Sigmoid colon (tissue), 6 donors: ENCODE measurements at regions not wholly inside any gene's neighbourhood (a gene's known extent, or its start where the extent isn't known, plus 50 kb on each side); places are given as distances from the start of the nearest gene placed in this dataset.
"Not testable (repeated sequence)": the region's sequence is repeated elsewhere in the genome, so short reads cannot be mapped to it uniquely, and the experiment has no call there.

ENCODE experiments used
- DNase-seq: peaks from one replicate; pipeline ENCODE4 v3.0.0-alpha.2; 2019
- H3K27ac ChIP-seq, 4 donors: fragments of 200-600 bp; sonication (generic); one replicate each; pipeline ENCODE4 v1.5.1; 2016 to 2019; ENCODE audit warnings: mild to moderate bottlenecking in 1 of 4
- H3K27me3 ChIP-seq, 3 donors: fragments of 200-600 bp; sonication (generic); one replicate each; pipeline ENCODE4 v1.5.1; 2019; ENCODE audit warnings: mild to moderate bottlenecking in 1 of 3
- H3K36me3 ChIP-seq, 4 donors: fragments of 200-600 bp; sonication (generic); one replicate each; pipeline ENCODE4 v1.5.1; 2016 to 2019
- H3K4me1 ChIP-seq, 4 donors: fragments of 200-600 bp; sonication (generic); one replicate each; pipeline ENCODE4 v1.5.1; 2017 to 2019
- H3K4me3 ChIP-seq, 4 donors: fragments of 200-600 bp; sonication (generic); one replicate each; pipeline ENCODE4 v1.5.1; 2017 to 2019; ENCODE audit warnings: mild to moderate bottlenecking in 2 of 4, moderate library complexity in 1 of 4
- H3K9me3 ChIP-seq, 4 donors: fragments of 200-600 bp in 3 of 4; sonication (generic) in 3 of 4; one replicate each; pipeline versions ENCODE4 v1.5.1 to v1.6.1; 2013 to 2019
- CTCF ChIP-seq, 4 experiments: fragments of 450-650 bp in 3 of 4; fragments of 200-600 bp in 1 of 4; IDR thresholded peaks; one replicate each; pipeline ENCODE4 v1.5.1; 2016 to 2019; ENCODE audit warnings: antibody characterized with exemption in 4 of 4, mild to moderate bottlenecking in 3 of 4, moderate library complexity in 2 of 4
- EP300 ChIP-seq, 4 donors: sonication (generic); formaldehyde crosslinking; IDR thresholded peaks; one replicate each; pipeline ENCODE4 v1.6.1; 2017; ENCODE audit warnings: antibody characterized with exemption in 4 of 4
- POLR2A ChIP-seq, 2 donors: fragments of 450-650 bp; IDR thresholded peaks; one replicate each; pipeline ENCODE4 v1.6.1; 2016; ENCODE audit warnings: antibody characterized with exemption in 2 of 2, mild to moderate bottlenecking in 2 of 2, moderate library complexity in 2 of 2
- POLR2AphosphoS5 ChIP-seq, 4 donors: sonication (generic); formaldehyde crosslinking; IDR thresholded peaks; one replicate each; pipeline ENCODE4 v1.6.1; 2017; ENCODE audit warnings: antibody characterized with exemption in 4 of 4
- WGBS, 2 donors: extraction: QIAGEN DNeasy Blood & Tissue Kit; methylation state at CpG; one replicate each; pipeline ENCODE4 v1.1.7; 2013; 5-methylcytosine and 5-hydroxymethylcytosine counted together
- intact Hi-C: fragments of 100-400 bp; cut with DNase I; formaldehyde crosslinking; loops from one replicate; pipeline ENCODE4 v1.15.1; 2023
- donor health status: healthy with polysubstance abuse.
- donor health status: healthy.

- Histone ChIP-seq H3K9me3 (peaks cover 0 to 8% (median 4%) of the 10 kb centered on the region in 4 donors), H3K27ac (no peak overlapping the region), H3K36me3 (no peaks in the 10 kb centered on the region), H3K27me3 (no peaks in the 10 kb centered on the region), H3K4me3 (no peak overlapping the region), H3K4me1 (no peaks in the 10 kb centered on the region)
- TF ChIP-seq EP300 (IDR thresholded peaks at IDR 0.05) (no peak), CTCF (IDR thresholded peaks at IDR 0.05) (no peak), POLR2AphosphoS5 (IDR thresholded peaks at IDR 0.05) (no peak), POLR2A (IDR thresholded peaks at IDR 0.05) (no peak)
- no peak for DNase-seq
- intact Hi-C loops, result no loop called here
Measured at GRCh38 chr1:88593358-88593757, 90.7 kb upstream of the PKN2 start.

DNA sequence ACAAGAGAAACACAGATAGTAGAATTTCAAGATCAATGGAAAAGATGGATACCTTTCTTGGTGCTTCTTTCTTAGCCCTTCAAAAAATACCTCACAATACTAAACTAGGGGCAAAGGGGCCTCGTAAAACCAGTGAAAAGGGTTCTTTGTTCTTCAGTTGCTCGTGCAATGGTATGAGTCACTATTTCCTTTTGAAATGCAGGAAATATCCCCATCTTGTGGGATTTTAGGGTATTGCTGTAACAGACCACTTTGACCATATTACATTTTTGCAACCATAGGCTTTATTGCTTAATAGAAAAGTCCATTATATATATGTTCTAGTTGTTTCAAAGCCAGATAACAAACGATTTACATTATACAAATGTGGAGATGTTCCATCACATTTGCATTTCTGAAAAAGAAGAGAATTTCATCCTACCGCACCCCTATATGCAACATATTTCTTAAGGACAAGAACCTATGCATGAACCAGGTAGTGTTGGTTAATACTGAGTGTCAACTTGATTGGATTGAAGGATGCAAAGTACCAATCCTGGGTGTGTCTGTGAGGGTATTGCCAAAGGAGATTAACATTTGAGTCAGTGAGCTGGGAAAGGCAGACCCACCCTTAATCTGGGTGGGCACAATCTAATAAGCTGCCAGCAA is 88.6 kb upstream of the PKN2 start:
- Histone ChIP-seq H3K27ac (no peak overlapping the region), H3K4me1 (no peaks in the 10 kb centered on the region), H3K27me3 (no peaks in the 10 kb centered on the region), H3K4me3 (no peak overlapping the region), H3K36me3 (no peaks in the 10 kb centered on the region), H3K9me3 (peaks cover 0 to 12% (median 5%) of the 10 kb centered on the region in 4 donors)
- 46 to 56% methylated on average over 4 of the region's 4 CpGs for WGBS, 2 donors
- intact Hi-C loops, result no loop called here
- TF ChIP-seq POLR2A (IDR thresholded peaks at IDR 0.05) (no peak), EP300 (IDR thresholded peaks at IDR 0.05) (no peak), CTCF (IDR thresholded peaks at IDR 0.05) (no peak), POLR2AphosphoS5 (IDR thresholded peaks at IDR 0.05) (no peak)
- DNase-seq, result no peak

DNA sequence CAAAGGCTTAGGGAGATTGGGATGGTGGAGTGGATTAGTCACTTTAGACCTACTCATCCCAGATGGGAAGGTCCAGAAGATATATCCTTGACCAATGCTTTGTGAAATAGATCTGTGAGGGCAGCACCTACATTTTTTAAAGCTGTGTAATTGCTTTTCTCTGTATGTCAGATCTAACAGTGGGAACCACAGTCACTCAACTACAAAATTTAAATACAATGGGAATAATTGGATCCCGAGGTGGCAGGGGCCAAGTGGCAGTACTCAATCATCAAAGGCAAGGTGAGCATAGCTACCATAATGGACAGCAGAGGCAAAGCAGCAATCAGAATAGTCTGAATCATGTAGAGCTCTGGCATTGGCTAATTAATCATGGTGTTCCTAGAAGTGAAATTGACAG is 86.1 kb upstream of the PKN2 start:
- WGBS, 2 donors, result 43 to 67% methylated on average over 1 of the region's 1 CpG
- intact Hi-C loops, DNase-seq, H3K4me1 ChIP-seq, H3K36me3 ChIP-seq, H3K27ac ChIP-seq, H3K4me3 ChIP-seq, H3K27me3 ChIP-seq: not testable (repeated sequence)
- peaks cover 0 to 12% (median 5%) of the 10 kb centered on the region in 4 donors for H3K9me3 ChIP-seq

DNA sequence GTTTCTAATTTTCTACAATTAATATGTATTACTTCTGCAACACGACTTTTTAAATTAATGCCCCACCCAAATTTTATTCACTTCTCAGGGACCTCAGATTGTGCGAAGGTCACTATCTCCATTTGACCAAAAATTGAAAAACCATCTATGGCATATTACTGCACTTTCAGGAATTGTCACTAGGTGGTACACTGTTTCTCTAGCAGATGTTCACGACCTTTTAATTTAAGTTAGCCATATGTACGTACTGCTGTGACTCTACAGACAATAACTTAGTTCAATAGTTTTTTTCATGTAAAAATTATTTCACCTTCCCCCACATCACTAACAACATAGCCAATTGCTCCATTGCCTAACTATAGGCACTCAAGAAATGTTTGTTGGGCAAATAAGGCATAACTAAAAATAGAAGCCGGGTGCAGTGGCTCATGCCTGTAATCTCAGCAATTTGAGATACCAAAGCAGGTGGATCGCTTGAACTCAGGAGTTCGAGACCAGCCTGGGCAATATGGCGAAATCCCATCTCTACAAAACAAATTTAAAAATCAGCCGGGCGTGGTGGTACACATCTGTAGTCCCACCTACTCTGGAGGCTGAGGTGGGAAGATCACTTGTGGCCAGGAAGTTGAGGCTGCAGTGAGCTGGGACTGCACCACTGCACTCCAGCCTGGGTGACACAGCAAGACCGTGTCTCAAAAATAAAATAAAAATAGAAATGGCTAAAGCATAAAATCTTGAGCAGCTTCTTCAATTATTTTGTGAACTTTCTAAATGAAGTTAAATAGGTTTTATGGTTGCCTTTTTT is 75.7 kb upstream of the PKN2 start:
- H3K4me1 ChIP-seq, result no peaks in the 10 kb centered on the region
- H3K27me3 ChIP-seq, result no peaks in the 10 kb centered on the region
- H3K4me3 ChIP-seq, result no peak overlapping the region
- intact Hi-C loops, result no loop called here
- 41 to 58% methylated on average over 11 of the region's 11 CpGs for WGBS, 2 donors
- no peak for DNase-seq
- H3K27ac ChIP-seq, result no peak overlapping the region
- TF ChIP-seq CTCF (IDR thresholded peaks at IDR 0.05), result peak in 2 of 4 experiments; percentile 4 to 18
- no peak for TF ChIP-seq POLR2AphosphoS5 (IDR thresholded peaks at IDR 0.05)
- no peaks in the 10 kb centered on the region for H3K9me3 ChIP-seq
- H3K36me3 ChIP-seq, result no peaks in the 10 kb centered on the region

DNA sequence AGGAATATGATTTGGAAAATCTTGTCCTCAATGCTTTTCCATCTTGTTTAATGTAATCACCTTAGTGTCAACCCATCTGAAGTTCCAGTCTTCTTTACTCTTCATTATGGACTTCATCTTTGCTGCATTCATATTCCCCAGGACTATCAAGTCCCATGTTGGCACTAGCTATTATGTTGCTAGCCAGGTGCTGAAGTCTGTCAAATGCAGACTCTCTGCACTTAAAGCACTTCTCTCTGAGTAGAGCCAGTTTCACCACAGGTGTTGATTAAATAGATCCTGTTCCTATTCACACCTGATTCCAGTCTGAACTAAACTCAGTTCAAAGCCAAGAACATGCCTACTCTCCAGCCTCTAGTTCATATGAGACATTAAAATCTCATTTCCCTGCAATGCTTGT is 75.0 kb upstream of the PKN2 start:
- Histone ChIP-seq H3K9me3 (no peaks in the 10 kb centered on the region), H3K4me3 (no peak overlapping the region), H3K27me3 (no peaks in the 10 kb centered on the region), H3K4me1 (no peaks in the 10 kb centered on the region), H3K36me3 (no peaks in the 10 kb centered on the region), H3K27ac (no peak overlapping the region)
- TF ChIP-seq POLR2A (IDR thresholded peaks at IDR 0.05) (no peak), CTCF (IDR thresholded peaks at IDR 0.05) (no peak), POLR2AphosphoS5 (IDR thresholded peaks at IDR 0.05) (no peak), EP300 (IDR thresholded peaks at IDR 0.05) (no peak)
- intact Hi-C loops, result no loop called here
- no peak for DNase-seq
